NCI-H345 treated with DMSO at 0.1 percent for 48 hours (cell line): ENCODE measurements at regions not wholly inside any gene's neighbourhood (a gene's known extent, or its start where the extent isn't known, plus 50 kb on each side); places are given as distances from the start of the nearest gene placed in this dataset.

Experiments
- DNase-seq: peaks from one replicate; lab custom pipeline; 2025; ENCODE audit not compliant: unreplicated experiment; lab: John Stamatoyannopoulos, UW

GRCh38 chr2:183995632-183996031 lies 602.7 kb upstream of the ZNF804A start:
- DNase-seq = peak; percentile 92

DNA sequence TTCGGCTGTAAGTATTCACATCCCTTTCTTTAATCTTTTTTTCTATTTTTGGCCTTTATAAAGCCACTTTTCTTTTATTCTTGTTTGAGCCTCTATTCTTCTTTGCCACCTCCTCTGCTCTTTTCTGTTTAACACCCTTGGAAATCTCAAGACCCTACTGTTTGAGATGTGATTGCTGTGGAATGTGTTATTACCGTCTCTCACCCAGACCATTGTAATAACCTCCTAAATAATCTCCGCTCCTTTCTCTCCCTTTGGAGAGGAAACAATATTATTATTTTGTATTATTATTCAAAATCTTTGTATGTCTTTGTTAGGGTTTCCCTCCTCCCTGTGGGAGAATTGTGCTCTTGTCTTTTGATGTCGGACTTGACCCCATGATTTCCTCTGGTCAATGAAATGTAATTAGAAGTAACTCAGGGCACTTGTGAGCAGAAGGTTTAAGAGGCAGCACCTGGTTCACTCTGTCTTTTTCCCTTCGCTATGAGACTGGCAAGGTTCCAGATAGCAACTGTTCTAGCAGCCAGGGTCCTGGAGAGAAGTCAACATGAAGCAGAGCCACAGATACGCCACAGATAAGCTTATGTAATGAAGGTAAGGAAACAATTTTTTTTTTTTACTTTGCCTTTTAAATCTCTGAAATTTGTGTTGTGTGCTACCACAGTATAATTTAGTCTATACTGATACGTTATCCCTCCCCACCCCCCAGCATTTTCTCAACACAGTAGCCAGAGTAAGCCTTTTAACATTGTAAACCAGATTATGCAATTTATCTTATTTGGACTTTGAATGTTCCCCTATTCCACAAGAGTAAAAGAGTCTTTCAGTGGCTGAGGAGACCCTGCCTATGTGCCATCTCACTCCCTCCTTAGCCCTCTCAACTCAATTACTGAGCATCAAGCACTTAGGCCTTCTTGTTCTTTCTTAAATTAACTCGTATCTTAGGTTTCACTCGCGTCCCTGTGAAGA lies 601.2 kb upstream of the ZNF804A start:
- DNase-seq = peak; percentile 81

- DNase-seq = no peak
These were observed 600.1 kb upstream of the ZNF804A start for GRCh38 chr2:183998041-183998796.

DNA sequence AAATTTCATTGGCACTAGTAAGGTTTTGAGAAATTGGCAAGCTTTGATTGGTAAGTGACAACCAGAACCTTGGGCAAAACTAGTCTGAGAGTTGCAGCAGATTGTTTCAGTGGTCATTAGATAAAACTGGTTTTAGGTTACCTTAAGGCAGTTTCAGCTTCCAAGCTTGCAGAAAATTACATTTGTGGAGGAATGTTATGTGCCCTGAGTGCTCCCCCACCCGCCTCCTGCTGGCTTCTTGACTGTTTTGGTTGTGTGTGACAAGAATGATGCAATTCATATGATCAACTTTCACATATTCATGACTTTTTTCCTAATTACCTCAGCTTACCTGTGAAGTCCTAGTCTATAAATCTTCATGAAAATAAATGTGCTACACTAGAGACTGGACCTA lies 599.5 kb upstream of the ZNF804A start:
- no peak for DNase-seq

GRCh38 chr2:184004289-184004947 lies 593.9 kb upstream of the ZNF804A start:
- no peak for DNase-seq

- DNase-seq = no peak
These were observed 593.2 kb upstream of the ZNF804A start for GRCh38 chr2:184004948-184005672.

DNA sequence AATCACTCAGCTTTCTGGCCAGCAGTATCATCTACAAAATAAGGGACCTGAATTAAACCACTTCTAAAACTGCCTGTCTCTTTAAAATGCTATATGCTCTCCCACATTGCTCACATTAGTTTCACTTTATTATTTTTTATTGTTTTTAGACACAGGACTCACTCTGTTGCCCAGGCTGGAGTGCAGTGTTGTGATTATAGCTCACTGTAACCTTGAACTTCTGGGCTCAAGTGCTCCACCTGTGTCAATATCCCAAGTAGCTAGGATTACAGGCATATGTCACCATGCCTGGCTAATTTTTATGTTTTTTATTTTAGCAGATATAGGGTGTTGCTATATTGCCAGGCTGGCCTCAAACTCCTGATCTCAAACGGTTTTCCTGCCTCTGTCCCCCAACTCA lies 591.3 kb upstream of the ZNF804A start:
- peak; percentile 3 for DNase-seq

GRCh38 chr2:184026961-184027360 lies 571.4 kb upstream of the ZNF804A start:
- DNase-seq = no peak

GRCh38 chr2:184030245-184030644 lies 568.1 kb upstream of the ZNF804A start:
- DNase-seq = no peak

DNA sequence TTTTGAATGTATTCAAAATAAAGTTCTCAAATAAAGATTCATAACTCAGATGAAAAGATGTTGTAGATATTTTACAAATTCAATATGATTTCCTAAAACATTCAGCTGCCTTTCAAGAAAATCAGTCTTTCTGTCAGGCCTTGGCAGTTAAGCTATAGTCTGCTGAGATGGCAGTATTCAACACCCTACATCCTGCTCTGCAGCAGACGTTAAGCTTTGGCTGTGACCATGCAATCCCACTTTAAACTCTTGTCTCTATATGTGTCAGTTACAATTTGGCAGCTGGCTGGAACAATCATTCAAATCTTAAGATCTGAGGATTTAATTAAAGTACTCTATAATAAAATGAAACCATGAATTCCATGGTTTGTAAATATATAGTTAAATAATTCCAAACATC lies 567.3 kb upstream of the ZNF804A start:
- no peak for DNase-seq

DNA sequence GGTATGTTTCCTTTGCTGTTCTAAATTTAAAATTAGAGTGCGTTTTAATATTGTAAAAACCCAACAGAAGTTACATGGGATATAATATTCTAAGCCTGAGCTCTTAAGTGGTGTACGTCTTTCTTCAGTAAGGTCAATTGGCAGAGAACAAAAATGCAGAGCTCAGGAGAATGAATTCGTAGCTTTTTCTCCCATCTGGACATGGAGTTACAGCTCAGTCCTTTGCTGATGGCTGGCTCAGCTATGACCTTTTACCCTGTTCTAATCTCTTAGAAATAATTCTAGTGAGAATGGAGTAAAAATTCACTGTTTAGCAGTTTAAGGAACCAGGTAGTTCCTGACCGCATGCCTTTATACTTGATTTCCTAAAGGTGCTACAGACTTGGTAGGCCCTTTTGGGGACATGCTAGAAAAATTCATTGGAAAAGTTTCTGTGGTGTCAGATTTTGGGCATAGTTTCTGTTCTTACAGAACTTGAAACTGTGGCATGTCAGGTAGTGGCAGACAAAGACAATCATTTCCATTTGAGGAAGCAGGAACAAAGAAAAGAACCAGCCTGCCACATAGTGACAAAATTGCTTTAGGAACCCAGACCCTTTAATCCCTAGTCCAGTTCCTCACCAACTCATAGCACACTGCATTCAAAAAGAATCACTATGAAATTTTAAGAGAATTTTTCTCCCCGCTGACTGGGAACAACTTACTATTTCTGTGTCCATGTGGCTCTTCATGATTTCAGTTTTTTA lies 566.8 kb upstream of the ZNF804A start:
- DNase-seq = no peak

GRCh38 chr2:184032983-184033382 lies 565.3 kb upstream of the ZNF804A start:
- DNase-seq = no peak

GRCh38 chr2:184037273-184037672 lies 561.1 kb upstream of the ZNF804A start:
- no peak for DNase-seq

- no peak for DNase-seq
These were observed 558.8 kb upstream of the ZNF804A start for GRCh38 chr2:184039493-184039892.

DNA sequence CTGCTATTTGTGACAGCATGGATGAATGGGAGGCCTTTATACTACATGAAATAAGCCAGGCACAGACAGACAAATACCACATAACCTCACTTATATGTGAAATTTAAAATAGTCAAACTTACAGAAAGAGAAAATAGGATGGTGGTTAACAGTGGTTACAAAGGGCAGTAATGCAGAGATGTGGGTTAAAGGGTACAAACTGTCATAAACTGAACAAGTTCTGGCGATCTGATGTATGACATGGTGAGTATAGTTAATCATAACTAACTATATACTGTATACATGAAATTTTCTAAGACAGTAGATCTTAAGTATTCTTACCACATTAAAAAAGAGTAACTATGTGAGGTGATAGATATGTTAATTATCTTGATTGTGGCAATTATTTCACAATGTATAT lies 558.1 kb upstream of the ZNF804A start:
- no peak for DNase-seq

DNA sequence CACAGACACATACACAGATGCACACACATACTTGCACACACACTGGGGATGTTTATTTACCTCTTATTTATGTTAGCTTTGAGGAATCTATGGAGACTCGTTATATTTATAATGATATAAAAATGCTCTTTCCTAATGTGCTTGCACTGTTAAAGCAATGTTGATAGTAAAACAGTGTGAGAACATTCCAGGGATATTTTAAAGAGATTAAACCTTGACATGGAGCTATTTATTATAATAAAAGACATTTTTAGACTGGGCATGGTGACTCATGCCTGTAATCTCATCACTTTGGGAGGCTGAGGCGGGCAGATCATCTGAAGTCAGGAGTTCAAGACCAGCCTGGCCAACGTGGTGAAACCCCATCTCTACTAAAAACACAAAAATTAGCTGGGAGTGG lies 557.3 kb upstream of the ZNF804A start:
- DNase-seq = no peak

- DNase-seq = no peak
These were observed 556.6 kb upstream of the ZNF804A start for GRCh38 chr2:184041777-184042176.

GRCh38 chr2:184047536-184047935 lies 550.8 kb upstream of the ZNF804A start:
- DNase-seq = no peak

GRCh38 chr2:184049566-184049965 lies 548.8 kb upstream of the ZNF804A start:
- no peak for DNase-seq

DNA sequence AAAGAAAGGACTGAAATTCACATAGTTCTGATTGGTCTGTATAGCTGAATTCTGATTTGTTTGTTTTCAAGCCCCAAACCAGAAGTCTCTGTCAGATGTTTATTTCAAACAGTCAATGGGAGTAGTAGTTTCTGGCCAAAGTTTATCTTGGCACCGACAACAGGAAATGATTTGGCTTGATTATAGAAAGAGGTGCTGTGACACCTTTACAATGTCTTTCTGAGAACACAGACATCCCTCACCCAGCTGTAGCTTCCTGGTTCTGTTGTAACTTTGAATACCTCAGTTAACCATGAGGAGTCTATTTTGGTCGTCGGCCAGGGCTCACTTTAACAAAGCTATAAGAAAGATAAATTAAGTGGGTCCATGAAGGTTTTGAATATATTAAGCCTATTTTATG lies 545.0 kb upstream of the ZNF804A start:
- peak; percentile 24 for DNase-seq
